ENCODE measurements at regions not wholly inside any gene's neighbourhood (a gene's known extent, or its start where the extent isn't known, plus 50 kb on each side); places are given as distances from the start of the nearest gene placed in this dataset.

- no peak for DNase-seq (ENCODE audit: low read depth)
These were observed 55.9 kb upstream of the IL2 start for GRCh38 chr4:122512430-122512829.

DNA sequence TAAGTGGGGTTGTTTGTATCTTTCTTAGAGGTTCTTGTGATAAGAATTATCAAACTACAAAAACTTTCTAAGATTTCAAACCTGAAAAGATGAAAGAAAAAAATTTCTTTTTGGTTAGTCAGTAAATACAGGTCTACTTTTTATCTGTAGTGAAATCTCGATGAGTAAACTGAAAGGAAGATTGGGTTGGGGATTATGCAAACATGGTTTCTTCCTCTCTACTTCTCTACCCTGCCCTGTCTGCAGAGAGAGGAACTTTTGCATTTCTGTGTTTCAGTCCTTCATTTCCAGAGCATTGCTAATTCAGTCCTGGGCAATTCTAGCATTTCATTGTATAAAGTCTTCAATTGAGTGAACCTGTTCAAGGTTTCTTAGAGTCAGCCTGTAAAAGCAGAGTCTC, 51.6 kb upstream of the IL2 start:
- DNase-seq (ENCODE audit: low read depth): peak; percentile 20
